GM13976 (cell line): ENCODE measurements at regions not wholly inside any gene's neighbourhood (a gene's known extent, or its start where the extent isn't known, plus 50 kb on each side); places are given as distances from the start of the nearest gene placed in this dataset.
A peak's percentile ranks its signal among the peaks of the same experiment; 100 is the strongest.

Experiments used
- DNase-seq: peaks from one replicate; pipeline ENCODE4 v3.0.0; 2012; ENCODE audit warnings: low spot score
- CTCF ChIP-seq: IDR thresholded peaks from 2 replicates; pipeline ENCODE4 v1.5.1; 2012; ENCODE audit warnings: borderline replicate concordance, mild to moderate bottlenecking; ENCODE audit not compliant: insufficient read depth; ENCODE audit errors: extremely low read depth, missing control alignments, control extremely low read depth
- in situ Hi-C: fragments of 300-500 bp; cut with MboI; formaldehyde crosslinking; loops from one replicate; pipeline ENCODE4 v1.12.0; 2022; ENCODE audit warnings: low sequenced_read_pairs, mixed read lengths, inconsistent platforms; ENCODE audit not compliant: unreplicated experiment

- DNase-seq: no peak
- in situ Hi-C loops: no loop called here
- TF ChIP-seq CTCF: no peak
These were observed 227.2 kb upstream of the ASCC3 start for GRCh38 chr6:101108286-101108685.

- in situ Hi-C loops: no loop called here
- DNase-seq: no peak
- no peak for TF ChIP-seq CTCF
These were observed 229.7 kb upstream of the ASCC3 start for GRCh38 chr6:101110814-101111213.

GRCh38 chr6:101113468-101114260, 232.5 kb upstream of the ASCC3 start:
- in situ Hi-C loops: no loop called here
- no peak for DNase-seq
- no peak for TF ChIP-seq CTCF

- TF ChIP-seq CTCF: peak; percentile 32
- in situ Hi-C loops: no loop called here
- DNase-seq: peak; percentile 11
These were observed 233.6 kb upstream of the ASCC3 start for GRCh38 chr6:101114703-101115102.

- no peak for DNase-seq
- TF ChIP-seq CTCF: no peak
- in situ Hi-C loops: no loop called here
These were observed 235.2 kb upstream of the ASCC3 start for GRCh38 chr6:101116337-101116736.

- DNase-seq: no peak
- TF ChIP-seq CTCF: no peak
- in situ Hi-C loops: no loop called here
These were observed 236.4 kb upstream of the ASCC3 start for GRCh38 chr6:101117393-101118135.
